NCI-H146 treated with DMSO at 0.1 percent for 48 hours (cell line): ENCODE measurements at regions not wholly inside any gene's neighbourhood (a gene's known extent, or its start where the extent isn't known, plus 50 kb on each side); places are given as distances from the start of the nearest gene placed in this dataset.
A peak's percentile ranks its signal among the peaks of the same experiment; 100 is the strongest.

ENCODE experiments used
- DNase-seq: peaks from one replicate; lab custom pipeline; 2025; ENCODE audit not compliant: unreplicated experiment; lab: John Stamatoyannopoulos, UW

DNA sequence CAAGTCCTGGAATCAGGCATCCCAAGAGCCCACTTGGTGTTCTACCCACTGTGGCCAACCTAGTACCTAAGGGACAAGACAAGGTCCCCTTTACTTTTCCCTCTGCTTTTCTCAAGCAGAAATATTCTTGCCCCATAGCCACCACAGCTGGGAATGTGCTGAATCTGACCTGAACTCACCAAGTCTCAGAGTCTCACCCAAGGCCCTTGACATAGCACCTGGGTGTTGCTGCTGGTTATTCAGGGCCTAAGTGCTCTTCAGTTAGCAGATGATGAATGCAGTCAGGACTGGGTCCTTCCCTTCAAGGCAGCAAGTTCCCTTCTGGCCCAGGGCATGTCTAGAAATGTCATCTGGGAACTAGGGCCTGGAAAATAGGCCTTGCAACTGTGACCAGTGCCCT, 201.8 kb upstream of the SERP2 start:
- no peak for DNase-seq

DNA sequence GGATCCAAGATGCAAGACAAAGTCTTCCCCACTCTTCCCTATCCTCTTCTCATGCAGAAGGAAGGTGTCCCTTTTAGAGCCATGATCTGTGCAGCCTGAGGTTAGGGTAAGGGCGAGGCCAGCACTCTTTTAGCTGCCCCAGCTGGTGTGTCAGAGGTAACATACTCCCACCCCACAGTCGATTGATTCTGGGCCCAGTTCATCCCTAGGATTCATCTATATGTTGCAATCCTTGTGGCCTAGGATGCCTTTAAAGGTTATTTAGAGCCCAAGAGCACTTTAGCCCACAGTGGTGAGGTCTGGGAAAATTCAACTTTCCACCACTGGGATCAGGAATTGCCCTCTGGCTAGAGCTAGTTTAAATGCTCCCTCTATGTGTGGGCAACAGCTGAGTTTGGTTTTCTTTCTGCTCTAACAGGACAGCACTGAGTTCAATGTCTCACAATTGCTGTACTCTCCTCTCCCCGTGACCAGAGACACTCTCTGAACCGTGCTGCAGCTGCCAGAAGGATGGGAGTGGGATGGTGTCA, 201.3 kb upstream of the SERP2 start:
- no peak for DNase-seq

DNA sequence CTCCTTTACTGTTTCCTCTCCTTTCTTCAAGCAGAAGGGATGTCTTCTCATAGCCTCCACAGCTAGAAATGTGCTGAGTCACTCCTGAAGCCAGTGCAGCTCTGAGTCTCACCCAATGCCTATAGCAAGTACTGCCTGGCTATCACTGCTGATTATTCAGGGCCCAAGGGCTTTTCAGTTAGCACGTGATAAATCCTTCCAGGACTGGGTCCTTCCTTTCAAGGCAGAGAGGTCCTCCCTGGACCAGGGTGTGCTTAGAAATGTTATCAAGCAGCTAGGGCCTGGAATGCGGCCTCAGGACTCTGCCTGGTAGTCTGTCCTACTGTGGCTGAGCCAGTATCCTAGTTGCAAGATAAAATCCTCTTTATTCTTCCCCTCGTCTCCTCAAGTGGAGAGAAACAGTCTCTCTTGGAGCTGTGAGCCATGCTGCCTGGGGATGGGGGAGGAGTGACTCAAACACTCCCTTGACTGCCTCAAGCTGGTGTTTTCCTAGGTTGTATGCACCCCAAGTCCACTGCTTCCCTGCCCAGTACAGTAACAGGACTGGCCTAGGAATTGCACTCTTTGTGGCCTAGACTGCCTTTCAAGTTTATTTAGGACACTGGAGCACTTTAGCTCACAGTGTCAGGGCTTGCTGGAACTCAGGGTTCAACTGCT, 198.7 kb upstream of the SERP2 start:
- DNase-seq: no peak

DNA sequence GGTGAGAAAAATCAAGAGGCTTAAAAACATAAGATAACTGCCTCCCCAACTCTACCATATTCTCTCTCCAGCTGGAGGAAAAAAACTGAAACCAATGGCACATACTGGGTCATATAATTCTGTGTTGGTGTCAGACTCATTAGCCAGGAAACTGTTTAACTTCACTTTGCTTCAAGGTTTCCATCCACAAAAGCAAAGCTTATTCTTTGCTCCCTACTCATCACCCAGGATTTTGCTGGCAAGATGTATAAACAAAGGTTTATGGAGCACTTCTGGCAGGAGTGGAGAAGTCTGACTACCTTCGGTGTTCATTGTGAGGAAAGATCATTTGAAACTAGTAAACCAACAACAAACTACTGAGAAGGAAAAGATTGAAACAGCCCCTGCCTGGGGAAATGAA, 197.5 kb upstream of the SERP2 start:
- no peak for DNase-seq

DNA sequence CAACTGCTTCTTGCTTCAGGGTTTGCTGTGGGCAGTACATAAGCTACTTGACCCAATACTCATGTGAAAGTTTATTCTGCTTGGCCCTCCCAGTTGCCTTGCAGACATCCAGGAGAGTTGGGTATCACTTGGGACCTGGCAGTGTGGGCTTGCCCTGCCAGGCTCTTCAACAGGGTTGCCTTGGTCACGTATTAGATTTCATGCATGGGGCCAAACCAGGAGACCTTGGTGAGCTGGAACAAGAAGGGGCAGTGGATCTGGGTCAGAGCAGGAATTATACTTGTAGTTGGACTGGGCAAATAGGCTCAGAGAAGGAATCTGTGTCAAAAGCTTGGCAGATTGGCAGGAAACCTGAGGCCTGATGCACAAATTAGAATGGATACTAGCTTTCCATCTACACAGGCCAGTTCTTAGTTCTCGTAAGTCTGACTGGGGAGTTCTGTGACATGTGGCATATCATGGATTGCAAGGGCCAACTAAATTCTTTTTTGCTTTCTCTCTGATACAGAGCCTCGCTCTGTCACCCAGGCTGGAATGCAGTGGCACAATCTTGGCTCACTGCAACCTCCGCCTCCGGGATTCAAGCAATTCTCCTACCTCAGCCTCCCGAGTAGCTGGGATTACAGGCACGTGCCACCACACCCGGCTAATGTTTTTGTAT, 192.6 kb upstream of the SERP2 start:
- DNase-seq: no peak

DNA sequence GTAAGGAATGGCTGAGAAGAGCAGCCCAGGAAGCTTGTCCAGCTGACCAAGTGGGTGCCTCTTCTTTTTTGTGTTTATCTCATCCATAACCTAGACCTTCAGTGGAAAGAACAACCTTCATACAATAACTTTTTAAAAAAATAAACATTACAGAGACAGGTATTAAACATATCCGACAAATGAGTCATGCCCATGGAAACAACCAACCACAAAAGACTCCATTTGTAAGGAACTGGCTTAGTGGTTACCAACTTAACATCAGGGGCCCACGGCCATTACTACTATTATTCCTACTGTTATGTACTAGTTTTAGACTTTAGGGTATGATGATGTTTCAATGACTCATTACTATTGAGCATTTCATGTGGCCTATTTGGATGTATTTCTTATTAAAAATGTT, 191.7 kb upstream of the SERP2 start:
- DNase-seq: no peak

DNA sequence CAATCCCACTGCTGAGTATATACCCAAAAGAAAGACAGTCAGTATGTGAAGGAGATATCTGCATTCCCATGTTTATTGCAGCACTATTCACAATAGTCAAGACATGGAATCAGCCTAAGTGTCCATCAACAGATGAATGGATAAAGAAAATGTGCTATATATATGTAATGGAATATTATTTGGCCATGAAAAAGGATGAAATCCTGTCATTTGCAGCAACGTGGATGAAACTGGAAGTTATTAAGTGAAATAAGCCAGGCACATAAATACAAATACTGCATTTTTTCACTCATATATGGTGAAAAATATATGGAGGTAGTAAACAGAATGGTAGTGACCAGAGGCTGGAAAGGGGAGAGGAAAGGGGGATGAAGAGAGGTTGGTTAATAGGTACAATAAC, 188.9 kb upstream of the SERP2 start:
- DNase-seq: no peak

DNA sequence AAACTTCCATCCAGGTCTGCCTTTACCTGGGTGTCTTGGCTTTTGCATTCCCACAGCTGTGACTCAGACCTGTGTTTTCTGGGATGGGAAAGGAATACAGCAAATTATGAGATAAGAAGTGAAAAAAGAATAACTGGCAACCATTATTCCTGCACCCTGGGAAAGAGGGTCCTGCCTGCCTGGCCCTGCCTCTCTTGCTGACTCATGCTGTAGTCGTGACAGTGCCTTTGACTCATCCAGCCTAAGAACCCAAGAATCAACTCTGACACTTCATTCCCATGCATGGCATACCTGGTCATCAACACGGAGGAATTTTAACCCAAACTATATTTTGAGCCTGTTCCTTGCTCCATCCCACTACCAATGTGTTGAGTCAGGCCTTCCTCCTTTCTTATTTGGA, 185.4 kb upstream of the SERP2 start:
- no peak for DNase-seq

DNA sequence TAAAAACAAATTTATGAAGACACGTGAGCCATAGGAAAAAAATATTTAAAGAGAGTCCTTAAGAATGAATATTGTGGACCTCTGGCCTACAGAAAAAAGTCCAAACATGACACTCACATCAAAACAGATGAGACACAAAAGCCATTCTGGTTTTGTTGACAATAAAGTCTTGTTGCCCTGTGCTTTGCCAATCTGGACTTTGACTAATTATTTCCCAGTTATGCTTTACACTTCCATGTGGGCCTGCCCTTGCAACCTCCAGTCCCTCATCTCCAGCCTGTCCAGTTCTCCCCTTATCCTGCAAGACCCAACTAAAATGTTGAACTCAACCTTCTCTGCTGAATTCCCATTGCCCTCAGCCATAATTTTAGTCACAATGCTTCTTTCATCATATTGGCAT, 184.5 kb upstream of the SERP2 start:
- DNase-seq: no peak

DNA sequence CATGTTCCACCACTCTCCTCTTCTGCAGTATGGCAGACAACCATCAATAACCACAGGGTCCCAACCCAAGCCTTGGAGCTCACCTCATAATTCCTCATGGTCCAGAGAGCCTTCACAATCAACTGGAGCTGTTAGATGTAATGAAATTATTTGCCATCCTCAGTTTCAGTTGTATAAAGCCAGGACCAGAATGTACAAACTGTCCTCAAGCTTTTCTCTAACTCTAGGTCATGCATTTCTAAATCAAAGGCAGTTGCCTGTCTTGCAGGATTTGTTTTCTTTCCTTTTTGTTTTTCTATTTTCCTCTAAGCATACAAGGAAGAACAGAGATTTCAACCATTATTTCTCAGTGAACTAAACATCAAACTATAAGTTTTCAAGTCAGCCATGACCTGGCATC, 182.5 kb upstream of the SERP2 start:
- no peak for DNase-seq

DNA sequence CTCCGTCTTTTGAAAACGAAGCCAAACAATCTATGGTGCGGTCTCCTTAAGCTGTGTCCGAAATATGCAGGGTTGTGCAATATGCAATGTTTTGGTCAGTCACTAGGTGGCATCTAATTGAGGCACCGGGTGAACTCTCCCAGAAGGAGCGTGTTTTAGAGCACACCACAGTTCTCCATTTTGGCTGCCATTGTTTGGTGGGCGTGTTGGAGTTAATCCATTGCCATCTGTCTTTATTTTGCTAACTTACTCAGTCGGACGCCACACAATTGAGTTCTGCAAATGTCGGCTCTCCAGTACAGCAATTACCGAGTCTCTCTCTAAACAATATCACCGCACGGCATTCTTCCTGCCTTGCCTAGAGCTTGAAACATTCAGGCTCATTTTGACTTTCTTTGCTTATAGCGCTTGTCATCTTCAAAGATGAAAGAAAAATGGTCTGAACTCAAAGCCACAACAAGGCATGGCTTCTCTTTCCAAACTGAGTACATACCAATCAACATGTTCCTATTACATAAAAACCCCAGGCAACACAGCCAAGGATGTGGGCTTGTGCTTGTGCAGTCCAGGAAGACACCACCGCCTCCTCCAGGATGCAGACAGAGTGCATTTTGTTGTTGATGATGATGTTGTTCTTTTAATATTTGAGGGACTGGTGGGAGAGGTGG, 182.0 kb upstream of the SERP2 start:
- DNase-seq: peak; percentile 89

DNA sequence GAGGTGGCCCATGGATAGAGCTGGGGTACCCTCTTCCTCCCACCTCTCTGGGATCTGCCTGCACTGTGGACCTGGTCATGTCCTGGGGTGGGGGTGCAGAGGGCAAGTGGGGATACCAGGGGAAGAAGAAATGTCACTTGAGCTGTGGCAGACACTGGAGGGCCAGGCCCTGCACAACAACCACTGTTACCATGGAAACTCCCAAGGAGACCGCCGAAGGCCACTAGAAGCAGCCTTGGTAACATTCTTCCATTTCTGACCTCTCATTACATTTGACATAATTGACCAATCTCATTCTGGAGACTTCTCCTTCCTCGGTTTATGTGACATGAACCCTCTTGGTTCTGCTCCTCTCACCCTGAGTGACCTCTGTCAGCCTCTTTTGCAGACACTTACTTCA, 179.9 kb upstream of the SERP2 start:
- no peak for DNase-seq

DNA sequence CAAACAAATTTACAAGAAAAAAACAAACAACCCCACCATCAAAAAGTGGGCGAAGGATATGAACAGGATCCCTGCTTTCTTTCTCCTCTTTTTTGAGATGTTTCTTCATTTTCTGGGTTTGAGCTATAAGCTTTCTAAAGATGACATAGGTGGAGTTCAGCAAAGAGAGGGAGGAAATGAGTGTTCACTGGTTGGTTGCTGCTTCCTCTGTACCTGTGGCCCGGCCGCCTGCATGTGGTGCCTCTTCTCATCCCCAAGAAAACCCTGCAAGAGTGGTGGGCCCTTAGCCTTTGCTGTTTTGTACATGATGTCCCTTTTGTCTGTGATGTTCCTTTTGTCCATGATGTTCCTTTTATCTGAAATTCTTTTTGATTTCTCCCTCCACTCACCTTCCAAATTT, 178.4 kb upstream of the SERP2 start:
- DNase-seq: no peak

DNA sequence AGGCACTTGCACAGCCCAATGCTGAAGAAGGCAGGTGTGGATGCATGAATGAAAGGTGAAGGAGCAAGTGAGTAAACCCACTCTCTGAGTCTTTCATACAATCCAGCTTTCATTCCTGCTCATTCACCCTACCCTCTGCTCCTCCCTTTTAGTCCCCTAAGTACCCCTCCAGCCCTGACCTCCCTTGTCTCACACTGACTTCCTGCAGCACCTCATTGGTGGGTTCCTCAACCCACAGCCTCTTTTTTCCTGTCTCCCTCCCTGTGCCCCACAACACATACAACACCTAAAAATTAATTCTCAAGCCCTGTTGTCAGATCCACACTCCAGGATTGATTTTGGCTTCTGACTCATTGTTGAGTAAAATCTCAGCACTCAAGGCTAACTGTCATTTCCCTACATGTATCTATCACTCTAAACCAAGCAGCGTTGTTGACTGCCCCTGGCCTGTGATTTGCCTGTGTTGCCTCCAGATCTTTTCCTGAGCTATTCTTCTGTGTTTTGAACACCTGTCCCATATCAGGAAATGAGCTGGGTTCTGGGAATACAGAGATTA, 177.3 kb upstream of the SERP2 start:
- no peak for DNase-seq

DNA sequence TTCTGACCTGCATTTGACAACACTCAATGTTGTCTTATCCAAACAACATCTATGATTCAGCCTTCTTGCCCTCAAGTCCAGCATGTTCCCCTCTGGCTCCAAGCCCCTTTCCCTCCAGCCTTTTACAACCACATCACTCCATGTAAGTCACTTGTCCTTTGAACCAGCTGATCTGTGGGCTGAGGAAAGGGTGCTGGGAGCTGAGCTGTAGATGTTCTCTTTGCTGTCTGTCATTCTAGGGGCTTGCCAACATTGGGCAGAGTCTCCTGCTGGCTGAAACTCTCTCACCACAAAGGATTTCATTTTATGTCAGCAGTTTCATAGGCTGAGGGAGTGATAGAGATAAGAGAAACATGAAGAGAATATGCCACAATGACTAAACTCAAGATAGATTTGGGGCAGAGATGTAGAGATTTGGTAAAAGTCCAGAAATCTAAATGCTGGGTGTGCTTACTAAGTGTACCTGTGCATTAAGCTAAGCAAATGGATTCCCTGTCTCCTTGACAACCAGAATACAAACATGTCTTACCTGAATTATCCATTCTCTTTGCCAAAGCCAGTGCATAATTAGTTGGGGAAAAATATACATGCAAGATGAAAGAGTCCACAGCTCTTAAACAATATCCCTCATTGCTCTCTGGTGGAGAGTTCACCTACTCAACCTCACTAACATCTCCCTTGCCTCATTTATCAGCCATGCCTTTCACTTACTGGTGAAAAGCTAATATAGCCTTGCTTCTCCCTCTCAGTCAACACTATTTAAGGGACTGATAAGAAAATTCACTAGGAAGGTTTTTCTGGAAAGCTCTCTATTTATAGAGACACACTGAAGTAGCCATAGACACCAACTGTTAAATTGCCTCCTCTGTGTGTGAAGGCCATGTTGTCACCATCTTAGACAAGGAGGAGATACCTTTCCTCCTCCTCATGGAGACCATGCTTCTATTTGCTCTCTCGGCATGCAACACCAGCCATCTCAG, 175.5 kb upstream of the SERP2 start:
- peak; percentile 25 for DNase-seq

DNA sequence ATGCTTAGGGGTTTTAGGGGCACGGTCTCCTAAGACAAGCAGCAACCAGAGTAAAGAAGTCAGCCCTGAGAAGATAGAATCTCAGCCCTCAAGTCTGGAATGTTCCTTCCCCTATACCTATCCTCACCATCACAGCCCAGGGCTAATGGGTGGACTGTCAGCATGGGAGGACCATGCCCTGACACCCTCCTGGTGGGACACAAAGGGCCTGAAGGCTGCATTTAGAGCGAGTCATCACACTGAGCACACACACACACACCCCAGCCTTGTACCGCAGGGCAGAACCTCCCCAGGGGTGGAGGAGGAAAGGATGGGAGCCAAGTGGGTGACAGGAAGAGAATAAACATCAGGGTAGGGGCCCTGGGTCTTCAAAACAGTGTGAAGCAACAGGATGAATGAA, 174.8 kb upstream of the SERP2 start:
- DNase-seq: no peak

DNA sequence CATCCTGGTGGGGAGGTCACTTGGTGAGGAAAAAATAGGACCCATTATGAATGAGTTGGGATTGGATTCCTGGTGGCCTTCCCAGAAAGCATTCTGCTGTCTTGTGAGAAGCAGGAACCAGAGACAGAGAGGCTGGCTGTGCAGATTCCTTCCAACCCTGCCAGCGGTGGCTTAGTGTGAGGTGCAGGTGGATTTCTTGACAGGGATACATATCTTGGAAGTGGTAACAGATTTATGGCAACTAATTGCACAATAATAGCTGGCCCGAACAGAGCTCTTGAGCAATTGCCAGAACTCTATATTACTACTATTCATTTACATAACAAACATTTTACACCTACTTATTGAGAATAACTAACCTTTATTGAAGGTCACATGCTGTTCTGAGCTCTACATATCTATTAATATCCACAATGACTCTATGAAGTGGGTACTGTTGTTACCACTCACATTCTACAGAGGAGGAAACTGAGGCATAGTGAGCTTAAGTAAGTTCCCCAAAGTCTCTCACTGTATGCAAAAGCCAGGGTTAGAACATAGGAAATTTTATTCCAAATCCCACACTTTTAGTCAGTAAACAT, 173.9 kb upstream of the SERP2 start:
- DNase-seq: no peak

DNA sequence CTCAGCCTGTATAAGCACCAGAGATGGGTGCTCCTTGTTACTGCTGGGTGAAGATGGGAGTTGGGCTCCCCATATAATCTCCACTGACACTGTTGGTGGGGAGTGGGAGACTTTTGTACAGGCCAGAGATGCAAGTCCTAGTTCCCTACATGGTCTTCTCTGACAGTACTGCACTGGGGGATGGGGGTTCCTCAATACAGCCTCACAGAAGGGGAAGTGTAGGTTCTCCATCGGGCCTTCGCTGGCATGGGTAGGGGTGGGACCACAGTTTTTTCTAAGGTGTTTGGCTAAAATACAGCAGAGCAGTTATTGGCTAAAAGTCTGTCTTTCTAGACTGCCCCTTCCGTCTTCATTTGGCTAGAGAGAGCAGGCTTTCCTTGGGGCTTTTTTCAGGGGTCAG, 167.2 kb upstream of the SERP2 start:
- DNase-seq: no peak

DNA sequence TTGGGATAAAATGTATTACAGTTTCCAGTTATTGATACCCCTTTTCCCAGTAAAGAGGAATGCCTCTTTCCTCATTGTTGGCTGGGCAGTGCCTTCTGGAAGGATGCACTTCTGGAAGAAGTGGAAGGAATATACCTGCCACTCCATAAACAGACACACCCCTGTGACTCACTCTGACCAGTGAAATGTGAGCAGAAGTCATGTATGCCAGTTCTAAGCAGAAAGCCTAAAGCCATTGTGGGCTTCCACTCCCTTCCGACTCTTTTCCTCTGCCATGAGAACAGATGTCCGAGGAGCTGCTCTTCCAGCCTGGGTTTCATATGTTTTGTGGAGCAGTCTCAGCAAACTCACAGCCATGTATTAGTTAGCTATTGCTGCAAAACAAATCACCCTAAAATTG, 166.1 kb upstream of the SERP2 start:
- DNase-seq: no peak

DNA sequence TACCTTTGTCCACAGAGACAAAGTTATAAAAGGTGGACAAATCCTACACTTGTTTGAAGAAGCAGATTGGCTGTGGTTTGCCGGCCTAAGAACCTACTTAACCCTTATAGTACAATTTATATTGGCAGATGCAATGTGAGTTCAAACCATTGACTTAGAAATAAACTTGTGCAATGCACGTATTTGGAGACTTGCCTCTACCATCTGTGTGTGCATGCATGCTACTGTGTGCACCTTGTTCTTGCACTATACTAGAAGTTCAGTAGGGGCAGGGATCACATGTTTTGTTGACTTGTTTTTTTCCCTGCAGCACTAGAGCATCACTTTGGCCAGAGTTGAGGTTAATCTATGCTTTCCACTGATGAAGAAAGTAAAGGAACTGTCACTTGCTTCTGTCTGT, 163.1 kb upstream of the SERP2 start:
- DNase-seq: no peak

DNA sequence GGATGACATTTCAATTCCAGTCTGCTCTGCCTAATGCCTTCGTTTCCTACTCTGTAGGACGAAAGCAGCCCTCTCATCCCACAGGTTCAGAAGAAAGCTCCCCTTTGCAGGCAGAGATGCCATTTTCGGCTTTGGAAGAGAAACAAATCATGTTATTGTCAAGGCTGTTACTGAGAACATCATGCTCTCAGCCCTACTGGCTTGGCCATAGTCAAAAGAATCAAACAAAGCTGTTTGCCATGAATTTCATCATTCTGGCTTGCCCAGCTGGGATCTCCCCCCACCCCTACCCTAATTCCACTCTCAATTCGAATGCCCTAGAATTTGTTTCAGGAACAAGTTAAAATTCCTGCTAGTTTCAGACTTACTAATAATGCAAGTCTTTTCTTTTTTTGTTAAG, 162.3 kb upstream of the SERP2 start:
- no peak for DNase-seq
